ENCODE measurements at regions not wholly inside any gene's neighbourhood (a gene's known extent, or its start where the extent isn't known, plus 50 kb on each side); places are given as distances from the start of the nearest gene placed in this dataset.
A peak's percentile ranks its signal among the peaks of the same experiment; 100 is the strongest.

DNA sequence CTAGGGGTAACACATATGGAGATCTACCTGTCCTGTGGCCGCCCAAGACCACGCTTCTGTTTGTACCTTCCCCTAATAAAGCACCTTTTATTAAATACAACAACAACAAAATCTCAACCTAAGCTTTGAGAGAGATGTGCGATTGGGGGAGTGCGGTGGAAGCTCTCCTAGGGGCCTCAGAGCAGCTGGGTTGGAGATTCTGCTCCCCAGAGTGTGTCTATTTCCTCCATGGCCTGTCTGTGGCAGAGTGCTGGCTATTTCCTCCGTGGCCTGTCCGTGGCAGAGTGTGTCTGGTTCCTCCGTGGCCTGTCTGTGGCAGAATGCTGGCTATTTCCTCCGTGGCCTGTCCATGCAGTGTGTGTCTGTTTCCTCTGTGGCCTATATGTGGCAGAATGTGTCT, 139.3 kb upstream of the IPO9 start:
- DNase-seq, result no peak

GRCh38 chr1:201690528-201690927, 138.4 kb upstream of the IPO9 start:
- DNase-seq, result no peak

DNA sequence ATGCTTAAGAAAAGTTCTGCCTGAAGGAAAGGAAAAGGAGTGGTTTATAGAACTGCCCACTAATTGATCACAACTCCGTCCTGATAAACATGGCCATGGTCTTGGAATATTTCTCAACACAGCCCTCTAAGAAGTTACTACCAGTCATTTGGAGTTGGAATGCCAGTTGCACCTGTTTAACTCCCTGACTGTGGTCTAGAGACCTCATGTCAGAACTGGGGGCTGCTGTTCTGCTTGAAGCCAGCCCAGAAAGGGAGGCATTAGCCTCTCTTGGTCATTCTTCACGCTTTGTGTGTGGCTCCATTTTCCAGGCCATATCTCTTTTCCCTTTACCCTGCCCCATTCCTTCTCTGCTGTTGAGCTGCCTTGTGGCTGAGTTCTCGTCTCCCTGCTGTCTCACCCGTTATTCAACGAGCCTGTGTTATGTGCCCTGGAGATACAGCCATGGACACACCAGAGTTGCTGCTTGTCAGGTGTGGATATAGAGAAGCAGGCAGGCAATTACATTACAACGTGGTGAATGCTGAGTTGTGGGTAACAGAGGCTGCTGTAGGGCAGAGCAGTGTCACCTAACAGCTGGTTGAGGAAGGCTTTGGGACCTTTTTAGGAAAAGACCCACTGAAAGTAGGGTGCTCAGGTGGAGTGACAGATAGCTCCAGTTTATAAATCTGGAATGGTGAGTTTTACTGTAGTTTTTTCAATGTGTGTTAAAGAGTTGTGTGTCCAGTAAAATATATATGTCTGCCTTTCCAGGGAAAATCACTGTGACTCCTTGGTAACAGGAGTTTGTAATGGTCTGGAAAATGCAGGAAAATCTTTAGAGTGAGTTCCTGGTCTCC, 137.0 kb upstream of the IPO9 start:
- no peak for DNase-seq

DNA sequence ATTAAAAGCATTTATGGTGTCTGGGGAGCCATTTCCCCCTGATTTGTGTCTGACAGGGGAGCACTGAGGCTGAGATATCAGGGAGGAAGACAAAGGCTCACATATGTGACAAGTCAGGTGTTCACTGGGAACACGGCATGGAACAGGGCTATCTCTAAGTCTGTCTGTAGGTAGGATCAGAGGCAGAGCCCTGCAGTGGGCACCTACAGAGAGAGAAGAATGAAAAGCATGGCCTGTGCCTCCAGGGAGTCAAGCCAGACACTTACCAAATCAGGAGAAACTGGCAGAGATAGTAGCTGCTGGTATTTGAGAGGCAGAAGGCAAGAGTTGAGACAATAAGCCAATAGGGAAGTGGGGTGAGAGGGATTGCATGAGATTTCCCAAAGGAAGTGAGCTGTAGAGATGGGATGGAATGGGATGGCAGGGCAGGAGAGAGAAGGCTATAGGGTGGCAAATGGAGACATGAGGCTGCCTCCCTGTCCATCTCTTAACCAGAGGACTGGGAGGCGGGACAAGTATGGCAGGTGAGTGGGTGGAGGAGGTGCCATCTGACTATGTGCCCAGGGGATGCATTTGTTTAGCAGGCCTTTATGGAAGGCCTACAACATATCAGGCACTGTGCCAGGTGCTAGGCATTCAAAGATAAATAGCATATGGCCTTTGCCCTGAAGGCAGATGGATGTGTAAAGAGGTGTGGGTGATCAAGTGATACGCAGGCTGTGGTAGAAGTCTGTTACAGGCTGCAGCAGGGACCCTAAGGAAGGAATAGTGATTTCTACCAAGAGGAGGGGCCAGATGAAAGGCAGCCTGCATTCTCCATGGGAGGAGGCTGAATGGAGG, 136.2 kb upstream of the IPO9 start:
- DNase-seq, result no peak

DNA sequence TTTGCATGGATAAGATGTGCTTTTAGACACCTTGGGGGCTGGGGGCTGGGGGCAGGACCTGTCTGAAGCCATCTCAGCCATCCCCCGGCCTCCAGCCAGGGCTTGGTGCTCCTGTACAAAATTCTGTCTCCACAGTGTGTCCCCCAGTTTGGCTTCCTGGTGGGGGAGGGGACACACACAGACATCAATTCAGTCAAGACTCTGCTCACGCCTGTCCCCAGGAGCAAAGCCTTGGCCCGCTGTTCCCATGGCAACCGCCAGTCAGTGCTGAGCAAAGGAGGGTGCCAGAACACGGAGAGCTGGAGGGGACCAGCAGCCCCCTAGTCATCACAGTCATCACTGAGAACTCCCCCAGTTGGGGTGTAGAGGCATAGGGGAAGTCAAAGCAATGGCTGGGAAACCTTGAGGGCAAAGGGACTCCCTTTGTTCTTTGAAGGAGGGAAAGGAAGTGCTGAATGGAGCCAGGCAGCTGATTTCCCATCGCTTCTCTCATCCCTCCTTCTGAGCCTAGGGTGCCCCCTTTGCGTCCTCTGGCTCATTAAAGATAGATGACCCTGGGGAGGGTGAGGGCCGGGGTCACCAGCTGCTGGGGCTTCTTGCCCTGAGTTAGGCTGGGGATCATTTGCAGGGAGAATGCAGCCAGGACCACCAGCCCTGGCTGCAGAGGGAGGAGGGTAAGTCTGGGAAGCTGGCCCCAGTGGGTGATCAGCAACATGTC, 134.9 kb upstream of the IPO9 start:
- DNase-seq, result no peak

GRCh38 chr1:201694608-201695335, 134.2 kb upstream of the IPO9 start:
- no peak for DNase-seq

- DNase-seq, result no peak
Observed at GRCh38 chr1:201695607-201696006, 133.3 kb upstream of the IPO9 start.

DNA sequence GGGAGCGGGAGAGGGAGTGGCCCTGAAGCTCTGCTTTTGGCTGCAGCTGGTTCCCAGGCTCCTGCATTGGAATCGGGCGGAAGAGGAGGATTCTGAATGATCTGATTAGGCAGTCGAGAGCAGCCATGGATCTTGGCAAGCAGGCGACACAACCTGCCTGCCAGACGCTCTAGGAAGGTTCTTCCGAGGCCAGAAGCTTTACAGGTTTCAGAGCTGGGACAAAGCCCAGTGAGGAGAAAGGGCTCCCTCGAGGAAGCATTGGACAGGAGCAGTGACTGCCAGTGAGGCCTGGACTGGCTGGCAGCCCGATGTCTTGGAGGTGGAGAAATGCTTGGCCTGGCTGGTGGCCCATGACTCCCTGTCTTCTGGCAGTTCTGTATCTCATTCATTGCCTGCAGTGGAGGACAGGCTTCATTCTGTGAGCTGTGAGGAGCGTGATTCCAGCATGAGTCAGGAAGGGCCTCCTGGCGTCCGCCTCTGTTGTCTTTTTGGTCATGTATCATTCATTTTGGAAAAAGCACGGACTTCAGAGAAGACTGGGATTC, 132.7 kb upstream of the IPO9 start:
- DNase-seq, result no peak

GRCh38 chr1:201697174-201697573, 131.8 kb upstream of the IPO9 start:
- DNase-seq, result no peak

- no peak for DNase-seq
Observed at GRCh38 chr1:201701831-201702230, 127.1 kb upstream of the IPO9 start.

DNA sequence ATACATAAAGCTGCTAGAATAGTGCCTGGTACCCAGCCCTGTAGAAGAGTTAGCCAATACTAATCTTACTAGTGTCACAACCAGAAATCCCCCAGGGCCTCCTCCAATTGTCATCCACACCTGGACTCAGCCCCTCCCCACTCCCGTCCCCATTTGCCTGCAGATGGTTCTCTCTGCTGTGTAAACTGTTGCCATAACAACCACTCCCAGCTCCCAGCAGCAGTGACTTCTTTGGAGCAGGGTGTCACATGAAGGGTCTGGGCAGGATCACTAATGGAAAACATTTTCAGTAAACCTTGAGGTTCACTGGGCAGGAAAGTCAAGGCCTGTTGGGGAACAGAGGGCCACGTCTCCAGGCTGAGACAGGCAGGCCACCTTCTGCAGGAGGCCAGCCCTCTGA, 126.0 kb upstream of the IPO9 start:
- no peak for DNase-seq

DNA sequence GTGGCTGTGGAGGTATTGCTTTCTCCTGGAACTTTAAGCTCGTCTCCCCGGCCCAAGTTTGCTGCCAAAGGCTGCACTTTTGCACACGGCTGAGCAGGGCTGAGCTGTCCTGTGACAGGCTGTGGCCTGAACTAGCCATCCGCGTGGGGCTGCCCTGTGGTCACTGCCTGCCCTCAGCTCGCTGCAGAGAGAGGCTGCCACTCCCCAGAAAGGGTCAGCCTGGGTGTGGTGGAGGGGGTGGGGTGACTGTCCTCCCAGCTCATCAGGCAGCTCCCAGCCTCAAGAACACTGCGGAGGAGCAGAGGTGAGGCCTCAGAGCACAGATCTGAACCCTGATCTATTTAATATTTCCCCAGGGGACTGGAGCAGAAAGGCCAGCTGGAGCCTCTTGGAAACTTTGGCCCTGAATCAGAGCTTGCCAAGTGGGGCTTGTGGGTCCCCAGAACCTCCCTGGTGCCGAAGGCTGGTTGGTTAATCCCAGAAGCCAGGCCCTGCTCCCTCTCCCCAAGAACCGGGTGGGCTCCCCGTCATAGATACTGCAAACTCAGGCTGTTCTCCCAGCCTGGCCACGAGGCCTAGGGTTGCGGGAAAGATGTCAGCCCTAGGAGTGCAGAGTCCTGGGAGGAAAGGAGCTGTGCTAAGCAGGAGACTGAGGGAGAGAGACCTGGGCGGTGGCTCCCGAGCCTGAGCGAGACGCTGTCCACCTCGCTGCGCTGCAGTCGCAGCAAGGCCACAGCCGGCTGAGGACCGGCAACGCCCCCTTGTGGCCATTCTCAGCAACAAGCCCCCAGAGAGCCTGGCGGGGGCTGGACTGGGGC, 125.1 kb upstream of the IPO9 start:
- peak; percentile 75 to 78 for DNase-seq

- DNase-seq, result no peak
Observed at GRCh38 chr1:201704439-201704792, 124.5 kb upstream of the IPO9 start.

GRCh38 chr1:201705389-201705788, 123.6 kb upstream of the IPO9 start:
- DNase-seq, result no peak

- DNase-seq, result no peak
Observed at GRCh38 chr1:201706109-201706508, 122.8 kb upstream of the IPO9 start.

GRCh38 chr1:201707027-201707426, 121.9 kb upstream of the IPO9 start:
- no peak for DNase-seq

GRCh38 chr1:201707656-201708055, 121.3 kb upstream of the IPO9 start:
- no peak for DNase-seq

DNA sequence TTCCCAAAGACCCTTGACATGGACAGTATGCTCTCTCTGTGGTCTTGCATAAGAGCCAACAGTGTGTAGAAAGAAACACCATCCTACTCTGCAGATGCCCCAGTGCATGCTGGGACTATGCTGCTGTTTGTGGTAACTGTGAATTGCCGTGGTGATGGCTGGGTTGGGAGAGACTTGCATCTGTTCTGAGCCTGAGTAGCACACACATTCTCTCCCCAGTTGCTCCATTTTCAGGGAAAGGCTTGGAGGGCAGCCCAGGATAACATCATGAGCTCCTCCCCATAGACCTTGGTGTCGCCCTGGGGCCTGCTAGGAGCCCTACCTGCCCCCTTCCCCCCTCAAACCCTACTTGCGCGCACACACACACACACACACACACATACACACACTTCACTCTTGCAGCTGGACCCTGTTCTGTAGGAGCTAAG, 120.9 kb upstream of the IPO9 start:
- no peak for DNase-seq

GRCh38 chr1:201708691-201709090, 120.3 kb upstream of the IPO9 start:
- no peak for DNase-seq

GRCh38 chr1:201709564-201710295, 119.2 kb upstream of the IPO9 start:
- peak; percentile 67 to 73 for DNase-seq

Measured in activated CD4-positive, alpha-beta T cell treated with anti-CD3 and anti-CD28 coated beads, Interleukin-2, amount 50 U/mL, for 48 hours (primary cell).